Activated gamma-delta T cell (primary cell): ENCODE measurements at regions not wholly inside any gene's neighbourhood (a gene's known extent, or its start where the extent isn't known, plus 50 kb on each side); places are given as distances from the start of the nearest gene placed in this dataset.

Experiments used
- DNase-seq: peaks from one replicate; lab custom pipeline; 2025; lab: John Stamatoyannopoulos, UW

DNA sequence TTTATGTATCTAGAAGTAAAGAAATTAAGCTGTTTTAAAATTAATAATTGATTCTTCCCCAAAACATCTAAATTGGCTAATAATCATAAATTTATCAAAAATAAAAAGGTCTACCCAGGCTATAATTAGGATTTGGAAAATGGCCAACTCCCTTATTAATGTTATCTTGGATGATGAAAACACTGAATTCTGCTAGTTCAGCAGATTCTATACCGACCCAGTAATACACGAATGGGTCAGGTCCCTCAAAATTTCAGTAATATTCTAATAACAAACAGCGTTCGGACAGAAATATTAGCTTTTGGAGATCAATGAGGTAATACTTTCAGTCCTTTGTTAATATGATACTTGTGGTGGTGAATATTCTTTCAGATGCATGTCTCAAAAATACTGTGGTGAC lies 360.7 kb upstream of the MGMT start:
- DNase-seq: no peak

DNA sequence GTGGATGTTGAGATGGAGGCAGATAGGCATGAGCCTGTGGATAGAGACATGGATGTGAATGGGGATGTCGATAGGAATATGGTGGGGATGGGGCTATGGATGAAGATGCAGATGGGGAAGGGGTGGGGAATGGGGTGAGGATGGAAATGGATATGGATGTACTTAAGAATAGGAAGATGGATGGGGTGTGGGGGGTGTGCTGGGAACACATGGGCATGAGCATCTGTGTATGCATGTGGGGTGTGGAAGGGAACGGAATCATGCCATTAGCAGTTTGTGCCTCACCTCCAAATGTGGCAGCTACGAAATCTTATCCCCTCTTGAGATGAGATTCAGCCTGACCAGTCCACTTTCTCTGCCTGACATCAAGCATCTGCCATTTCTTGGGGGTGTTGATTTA lies 359.5 kb upstream of the MGMT start:
- no peak for DNase-seq

DNA sequence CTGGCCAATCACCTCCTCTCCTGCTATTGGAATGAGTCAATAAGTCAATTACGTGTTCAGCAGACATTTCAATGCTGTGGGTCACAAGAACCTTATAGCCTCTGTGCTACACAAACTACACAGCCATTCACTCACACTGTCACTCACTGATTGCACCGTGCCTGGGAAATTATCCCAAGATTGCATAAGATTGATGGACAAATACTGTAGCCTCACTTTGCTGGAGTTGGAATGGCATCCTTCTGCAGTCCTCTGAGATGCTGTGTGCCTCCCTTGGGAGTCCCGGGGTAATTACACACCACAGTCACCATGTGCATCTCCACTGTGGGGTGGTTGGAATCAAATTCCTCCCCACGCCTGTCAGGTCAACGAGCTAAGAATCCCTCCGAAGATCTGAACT lies 358.7 kb upstream of the MGMT start:
- DNase-seq: no peak

DNA sequence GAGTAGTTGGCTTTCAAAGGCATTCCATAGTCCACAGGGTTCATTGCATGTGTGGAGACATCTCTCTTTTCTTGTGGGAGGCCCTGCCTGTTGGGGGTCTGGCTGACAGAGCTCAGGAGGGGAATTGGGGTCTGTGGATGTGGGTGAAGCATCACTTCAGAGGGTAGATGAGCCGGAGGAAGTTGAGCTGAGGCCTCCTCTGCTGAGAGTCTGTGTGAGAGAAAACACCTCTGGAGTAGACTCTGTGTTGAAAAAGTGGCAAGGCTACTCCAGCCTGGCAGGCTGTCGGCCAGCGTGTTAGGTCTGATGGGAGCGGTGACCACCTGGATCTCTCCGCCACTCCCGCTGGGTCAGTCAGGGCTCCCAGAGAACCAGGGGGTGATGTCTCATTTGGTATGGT lies 358.0 kb upstream of the MGMT start:
- DNase-seq: no peak

DNA sequence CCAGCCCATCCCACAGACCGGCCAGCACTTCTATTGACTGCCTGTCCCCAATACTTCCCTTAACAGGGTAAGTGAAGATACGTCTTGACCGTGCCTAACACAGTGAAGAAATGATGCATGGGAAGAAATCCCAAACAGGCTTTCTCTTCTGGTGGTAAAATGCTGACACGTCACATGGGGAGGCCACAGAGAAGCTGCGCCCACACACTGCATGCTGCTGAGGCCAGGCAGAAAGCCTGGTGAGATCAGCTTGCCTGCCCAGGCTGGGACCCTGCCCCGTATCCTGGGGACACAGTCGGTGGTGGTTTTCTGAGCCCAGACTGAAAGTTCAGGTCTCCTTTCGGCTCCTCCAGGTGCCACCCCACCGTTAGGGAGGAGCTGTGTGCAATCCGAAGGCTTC lies 356.3 kb upstream of the MGMT start:
- no peak for DNase-seq

DNA sequence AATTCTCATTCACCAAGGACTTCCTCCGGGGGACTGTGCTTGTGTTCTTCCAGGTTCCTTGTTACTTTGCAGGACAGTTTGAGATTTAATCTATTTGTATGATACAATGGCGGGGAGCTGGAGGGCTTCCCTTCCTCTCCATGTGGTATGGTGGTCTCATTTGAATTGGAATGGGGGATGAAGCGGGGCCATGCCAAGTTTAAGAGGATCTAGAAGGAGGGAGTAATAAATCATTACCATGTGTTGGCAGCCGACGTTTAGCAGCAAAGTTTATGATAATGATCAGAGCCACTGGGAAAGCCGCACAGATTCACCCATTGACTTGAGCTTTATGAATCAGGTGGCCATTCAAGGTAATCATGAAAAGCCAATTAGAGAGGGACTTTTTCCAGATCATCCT lies 355.1 kb upstream of the MGMT start:
- no peak for DNase-seq

DNA sequence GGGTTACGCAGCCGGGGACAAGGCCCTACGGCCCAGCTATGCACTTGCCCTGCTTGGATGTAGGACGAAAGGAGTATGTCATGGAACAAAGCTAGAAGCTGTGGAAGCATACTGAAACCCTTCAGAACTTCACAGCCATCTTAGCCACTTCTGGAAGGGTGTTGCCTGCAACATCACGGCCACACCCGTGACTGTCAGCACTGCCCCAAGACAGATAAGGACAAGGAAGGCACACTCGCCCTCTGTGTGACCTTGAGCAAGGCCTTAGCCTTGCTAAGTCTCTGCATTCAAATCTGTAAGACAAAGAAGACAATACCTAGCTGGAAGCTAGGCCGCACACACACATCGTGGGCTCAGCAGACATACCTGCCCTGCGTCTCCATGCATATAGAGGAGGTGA lies 352.5 kb upstream of the MGMT start:
- DNase-seq: no peak

DNA sequence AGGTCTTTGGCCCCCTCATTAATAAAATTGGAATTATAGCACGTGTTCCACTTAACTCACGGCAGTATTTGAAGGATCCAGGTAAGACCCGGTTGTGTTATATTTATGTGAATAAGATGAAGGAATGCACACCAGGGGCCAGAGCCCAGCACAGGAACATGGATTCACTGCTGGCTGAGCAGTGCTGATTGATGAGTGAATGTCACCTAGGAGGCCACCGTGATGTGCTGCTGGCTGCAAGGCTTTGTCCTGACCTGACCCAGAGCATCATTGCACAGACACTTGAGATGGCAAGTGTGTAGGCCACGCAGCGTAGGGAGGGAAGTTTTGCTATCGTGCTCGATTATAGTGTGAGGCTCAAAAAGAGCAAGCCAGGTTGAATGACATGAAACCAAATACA lies 350.7 kb upstream of the MGMT start:
- DNase-seq: no peak

DNA sequence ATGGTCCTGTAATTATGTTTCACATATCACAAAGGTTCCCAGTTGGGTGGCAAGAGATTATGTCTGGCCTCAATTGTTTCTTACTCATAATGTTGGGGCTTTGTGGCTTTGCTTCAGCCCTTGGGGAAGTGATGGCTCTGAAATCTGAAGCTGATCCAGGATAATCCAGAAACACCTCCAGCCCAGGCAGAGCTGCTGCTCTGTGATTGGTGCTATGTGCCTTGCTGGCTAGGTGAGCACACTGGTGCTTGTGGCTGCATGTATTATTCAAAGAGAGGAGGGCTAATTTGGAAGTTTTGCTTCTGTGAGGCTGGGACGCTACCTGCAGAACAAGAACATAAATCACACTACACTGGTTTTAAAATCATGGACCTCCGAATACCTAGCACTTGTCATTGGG lies 346.6 kb upstream of the MGMT start:
- no peak for DNase-seq

DNA sequence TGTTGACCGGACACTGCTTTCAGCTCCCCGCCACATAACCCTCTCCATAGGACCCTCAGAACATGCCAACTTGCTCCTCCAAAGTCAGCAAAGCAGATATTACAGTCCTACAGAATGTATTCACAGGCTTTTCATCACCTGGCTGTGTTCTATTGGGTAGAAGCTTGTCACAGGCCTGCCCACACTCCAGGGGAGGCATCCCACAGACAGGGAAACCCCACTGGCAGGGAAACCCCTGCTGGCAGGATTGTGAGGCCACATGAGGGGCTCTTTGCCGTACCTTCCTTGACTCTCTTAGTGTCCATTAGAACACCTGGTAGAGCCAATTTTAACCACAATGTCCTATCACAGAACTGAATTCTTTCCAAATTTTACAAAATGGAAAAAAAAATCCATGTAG lies 344.2 kb upstream of the MGMT start:
- no peak for DNase-seq

DNA sequence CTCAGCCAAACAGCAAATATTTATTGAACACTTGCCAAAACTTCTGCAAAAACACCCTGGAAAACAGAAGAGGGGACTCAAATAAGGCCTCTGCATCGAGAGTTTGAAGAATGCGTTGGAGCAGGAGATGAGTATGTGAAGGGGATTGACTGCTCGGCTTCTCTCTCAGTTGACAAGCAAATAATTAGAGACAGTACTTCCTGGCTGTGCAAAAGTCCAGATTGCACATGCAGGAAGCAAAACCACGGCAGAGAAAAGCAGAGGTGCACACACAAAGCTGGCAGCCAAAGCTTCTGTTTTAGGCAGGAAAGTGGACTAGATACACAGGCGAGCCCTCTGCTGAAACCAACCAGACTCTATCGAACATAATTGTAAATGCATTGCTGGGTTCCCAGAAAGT lies 343.6 kb upstream of the MGMT start:
- no peak for DNase-seq

DNA sequence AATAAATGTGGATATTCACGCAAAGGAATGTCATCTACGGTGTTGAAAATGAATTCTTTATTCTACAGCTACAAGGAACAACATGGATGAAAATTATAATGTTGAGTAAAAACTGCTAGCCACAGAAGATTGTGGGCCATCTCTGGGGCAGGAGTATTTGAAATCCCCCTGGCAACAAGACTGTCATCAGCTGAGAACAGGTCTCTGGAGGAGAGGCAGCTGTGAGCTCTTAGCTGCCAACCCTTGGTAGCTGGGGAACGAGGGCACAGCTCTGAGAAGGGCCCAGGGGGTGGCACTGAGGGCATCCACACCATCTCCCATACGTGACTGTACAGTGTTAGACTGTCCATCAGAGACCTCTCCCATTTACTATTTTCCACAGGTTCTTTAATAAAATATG lies 340.1 kb upstream of the MGMT start:
- DNase-seq: no peak

DNA sequence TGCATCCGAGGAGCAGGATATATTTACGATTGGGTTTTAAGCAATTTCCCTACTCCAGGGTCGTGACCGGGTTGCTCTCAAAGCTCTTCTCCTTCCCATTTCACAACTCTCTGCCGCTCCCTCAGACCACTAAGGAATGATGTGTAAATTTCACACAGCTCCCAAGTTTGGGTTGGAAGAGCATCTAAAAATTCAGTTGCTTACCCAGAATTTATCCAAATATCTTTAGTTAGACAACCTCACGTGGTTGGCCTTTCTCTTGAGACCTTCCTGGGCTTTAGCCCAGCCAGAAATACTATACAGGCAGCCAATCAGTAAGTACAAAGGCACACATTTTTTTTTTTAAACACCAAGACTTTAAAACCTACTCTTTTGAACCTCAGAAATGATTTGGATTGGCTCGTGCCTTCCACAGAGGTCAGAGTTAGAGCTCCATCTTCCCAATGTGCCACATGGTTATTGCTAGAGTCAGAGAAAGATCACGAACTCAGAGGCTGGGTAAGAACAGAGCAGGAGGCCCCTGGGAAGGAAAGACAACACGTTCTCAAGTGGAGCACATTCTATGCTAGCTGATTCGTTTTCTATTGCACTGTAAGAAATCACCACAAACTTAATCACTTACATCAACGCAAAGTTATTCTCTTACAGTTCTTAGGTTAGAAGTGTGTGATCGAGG lies 335.4 kb upstream of the MGMT start:
- DNase-seq: no peak

DNA sequence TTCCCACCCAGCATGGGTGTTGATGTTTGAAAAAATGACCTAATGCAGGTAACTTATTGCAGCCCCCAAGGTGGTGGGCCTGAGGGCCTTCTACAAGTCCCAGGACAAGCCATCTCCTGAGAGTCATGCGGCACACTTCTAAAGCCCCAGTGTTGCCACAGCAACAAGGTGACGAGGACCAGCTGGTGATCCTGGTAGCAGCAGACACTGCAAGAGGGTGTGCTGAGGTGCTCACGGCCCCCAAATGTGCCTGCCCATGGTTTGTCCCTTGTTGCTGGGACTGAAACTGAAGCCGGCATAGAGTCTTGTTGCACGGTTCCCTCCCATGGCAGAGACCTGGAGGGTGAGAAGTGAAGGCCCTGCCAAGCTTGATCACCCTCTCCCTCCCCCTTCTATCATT lies 333.2 kb upstream of the MGMT start:
- DNase-seq: no peak

DNA sequence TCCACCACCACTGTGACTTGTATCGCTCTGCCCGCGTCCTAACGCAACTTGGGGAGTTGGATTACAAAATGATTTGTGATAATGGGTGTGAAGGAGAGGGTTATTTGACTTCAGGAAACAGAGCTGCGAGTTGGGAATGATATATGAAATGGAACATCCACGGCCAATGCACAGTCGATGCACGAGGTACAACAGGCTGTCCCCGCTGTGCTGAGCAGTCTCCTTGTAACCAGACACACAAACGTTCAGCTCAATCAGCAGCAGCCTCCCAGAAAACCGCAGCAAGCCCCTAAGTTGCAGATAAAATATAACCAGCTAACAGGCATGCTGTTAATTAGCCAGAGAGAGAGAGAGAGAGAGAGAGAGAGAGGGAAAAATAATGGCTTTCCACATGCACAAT lies 332.7 kb upstream of the MGMT start:
- DNase-seq: no peak

DNA sequence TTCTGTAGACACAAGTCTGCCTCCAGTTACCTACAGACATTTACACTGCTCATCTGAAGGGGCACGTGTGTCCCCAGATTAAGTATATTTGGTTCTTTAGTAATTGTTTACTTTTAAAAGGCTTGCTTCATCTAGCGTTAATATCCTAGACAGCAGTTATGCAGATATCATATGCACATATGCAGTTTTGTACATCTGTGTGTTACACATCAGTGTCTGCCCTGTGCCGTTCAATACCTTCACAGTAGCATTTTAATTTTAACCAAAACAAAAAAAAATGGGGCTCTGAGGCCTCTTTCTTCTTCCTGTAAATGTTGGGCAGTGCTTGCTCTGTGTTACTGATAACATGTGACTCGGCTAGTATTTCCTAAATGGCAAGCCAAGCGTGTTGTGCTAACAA lies 331.4 kb upstream of the MGMT start:
- no peak for DNase-seq

DNA sequence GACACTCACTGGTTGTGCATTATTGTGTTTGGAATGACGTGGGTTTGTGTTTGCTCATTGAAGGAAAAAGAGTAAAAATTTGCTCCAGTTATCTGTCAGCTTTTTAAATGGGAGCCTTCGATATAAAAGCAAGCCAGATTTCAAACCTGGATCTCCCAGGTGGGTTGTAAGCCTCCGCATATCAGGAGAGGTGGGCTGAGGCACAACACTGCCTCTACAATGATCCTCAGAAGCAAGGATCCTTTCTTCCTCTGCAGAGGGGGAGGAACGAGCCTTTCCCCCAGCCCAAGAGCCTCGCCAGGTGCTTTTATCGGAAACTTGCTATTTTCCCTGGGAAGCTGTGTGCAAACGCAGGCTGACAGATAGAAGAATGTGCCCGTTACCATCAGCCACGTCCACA lies 331.0 kb upstream of the MGMT start:
- no peak for DNase-seq

DNA sequence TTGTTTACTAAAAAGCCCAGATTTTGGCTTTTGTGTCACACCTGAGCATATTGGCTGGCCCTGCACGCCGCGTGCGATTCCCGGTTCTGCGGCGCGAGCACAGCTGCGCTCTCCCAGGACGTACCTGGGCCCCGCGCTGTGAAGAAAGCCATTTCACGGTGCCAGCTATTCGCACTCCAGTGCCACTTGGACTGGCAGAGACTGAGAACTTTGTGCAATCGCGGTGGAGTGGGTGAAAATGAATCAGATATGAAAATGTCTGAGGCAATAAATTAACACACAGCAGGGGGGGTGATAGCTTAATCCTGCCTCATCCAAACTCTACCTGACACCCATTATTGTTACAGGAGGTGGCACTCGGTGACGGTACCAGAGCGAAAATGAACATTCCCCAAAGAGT lies 330.1 kb upstream of the MGMT start:
- DNase-seq: no peak

DNA sequence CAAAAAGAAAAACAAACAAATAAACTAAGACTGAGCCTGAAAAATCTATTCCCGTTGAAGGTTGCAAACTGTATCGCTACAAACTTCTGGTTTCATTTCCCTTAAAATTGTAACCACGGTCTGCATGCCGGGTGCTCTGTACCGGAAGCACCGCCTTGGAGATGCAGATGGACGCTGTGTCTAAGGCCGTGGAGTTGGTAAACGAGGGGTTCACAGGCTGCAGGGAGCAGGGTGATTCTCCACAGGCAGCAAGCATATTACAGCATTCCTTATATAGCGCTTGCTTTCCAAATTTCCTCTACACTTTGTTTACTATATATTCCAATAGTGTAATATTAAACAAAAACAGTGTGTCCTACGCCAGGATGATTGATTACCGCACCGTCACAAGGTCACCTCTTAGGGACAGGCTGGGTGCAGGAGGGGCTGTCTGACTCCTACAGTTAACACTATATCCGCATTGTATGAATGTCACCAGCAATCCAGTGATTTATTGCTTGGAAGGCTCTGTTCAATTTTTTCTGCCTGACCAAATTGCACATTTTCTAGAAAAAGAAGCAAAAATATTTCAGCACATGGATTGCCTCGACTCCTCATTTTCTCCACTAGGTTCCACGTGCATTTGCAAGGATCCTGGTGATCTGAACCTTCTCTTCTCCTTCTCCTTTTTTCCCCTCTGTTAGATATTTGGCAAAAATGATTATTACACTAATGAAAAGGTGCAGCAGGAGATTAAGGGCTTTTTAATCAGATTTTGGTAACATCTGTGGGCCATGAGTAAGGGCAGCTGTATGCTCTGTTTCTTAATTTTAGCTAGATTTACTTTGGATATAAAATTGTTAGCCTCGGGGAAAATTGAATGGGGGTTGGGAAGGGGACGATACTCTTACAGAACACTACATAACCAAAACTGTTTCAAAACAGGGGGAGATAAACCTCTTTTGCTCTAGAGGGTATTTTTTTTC lies 325.8 kb upstream of the MGMT start:
- no peak for DNase-seq

DNA sequence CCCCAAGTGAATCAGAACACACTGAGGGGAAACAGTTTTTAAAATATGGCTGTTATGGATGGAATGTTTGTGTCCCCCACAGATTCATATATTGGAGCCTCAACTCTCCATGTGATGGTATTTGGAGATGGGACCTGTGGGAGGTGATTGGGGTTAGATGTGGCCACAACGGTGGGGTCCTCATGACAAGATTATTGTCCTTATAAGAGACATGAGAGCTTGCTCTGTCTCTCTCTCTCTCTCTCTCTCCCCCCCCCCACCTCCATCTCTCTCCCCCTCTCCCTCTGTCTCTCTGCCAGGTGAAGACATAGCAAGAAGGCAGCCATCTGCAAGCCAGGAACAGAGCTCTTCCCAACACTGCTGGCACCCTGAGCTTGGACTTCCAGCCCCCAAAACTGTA lies 315.8 kb upstream of the MGMT start:
- no peak for DNase-seq

DNA sequence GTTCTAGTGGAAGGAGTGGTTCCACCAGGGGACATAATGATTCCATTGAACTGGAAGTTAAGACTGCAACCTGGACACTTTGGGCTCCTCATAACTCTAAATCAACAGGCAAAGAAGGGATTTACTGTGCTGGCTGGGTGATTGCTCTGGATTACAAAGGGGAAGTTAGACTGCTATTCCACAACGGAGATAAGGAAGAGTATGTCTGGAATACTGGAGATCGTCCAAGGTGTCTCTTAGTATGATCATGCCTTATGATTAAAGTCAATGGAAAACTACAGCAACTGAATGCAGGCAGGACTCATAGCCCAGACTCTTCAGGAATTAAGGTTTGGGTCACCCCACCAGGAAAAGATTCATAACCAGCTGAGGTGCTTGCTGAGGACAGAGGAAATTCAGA lies 310.6 kb upstream of the MGMT start:
- DNase-seq: no peak

DNA sequence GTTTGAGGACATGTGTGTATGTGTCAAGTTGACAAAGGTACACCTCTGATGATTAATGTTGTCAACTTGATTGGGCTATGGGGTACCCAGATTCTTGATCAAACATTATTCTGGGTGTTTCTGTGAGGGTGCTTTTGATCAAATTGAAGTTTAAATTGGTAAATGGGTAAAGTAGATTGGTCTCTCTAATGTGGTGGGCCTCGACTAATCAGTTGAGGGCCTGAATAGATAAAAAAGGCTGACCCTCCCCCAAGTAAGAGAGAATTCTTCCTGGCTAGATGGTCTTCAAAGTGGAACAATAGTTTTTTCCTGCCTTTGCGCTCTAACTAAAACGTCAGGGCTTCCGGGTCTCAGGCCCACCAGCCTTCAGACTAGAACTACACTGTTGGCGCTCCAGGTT lies 309.9 kb upstream of the MGMT start:
- DNase-seq: no peak

DNA sequence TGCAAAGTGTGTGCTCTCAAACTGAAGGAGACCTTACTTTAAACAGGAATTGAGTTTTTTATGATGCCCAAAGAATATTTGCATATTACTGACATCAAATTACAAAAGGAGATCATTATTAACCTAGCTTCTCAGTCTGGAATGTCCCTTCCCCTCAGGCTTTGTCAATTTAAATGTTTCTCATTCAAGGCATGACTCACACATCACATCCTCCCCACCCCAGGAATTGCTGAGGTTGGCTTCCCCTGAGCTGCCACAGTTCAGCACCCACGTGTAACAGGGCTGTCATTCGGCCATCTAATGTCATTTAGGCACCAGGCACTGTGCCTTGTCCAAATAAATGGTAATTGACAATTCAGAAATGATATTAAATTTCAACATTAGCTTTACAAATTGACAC lies 305.9 kb upstream of the MGMT start:
- no peak for DNase-seq

DNA sequence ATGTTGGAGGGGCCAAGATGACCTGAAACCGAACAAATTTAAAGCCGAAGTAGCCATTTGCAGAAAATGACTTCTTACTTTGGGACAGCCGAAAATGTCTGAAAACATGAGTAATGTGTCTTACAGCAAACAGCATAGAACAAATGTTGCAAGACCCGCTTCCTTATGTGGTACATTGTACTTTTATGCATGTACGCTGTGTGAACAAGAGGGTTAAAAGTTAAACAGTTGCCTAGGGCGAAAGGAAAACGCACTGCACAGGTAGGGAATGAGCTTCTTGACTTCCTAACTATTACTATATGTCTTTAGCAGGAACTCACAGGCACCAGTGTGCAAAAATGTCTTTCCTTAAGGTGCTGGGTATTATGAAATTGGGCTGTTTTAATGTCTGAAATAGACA lies 303.5 kb upstream of the MGMT start:
- no peak for DNase-seq
